MM.1S (cell line): ENCODE measurements at regions not wholly inside any gene's neighbourhood (a gene's known extent, or its start where the extent isn't known, plus 50 kb on each side); places are given as distances from the start of the nearest gene placed in this dataset.

Source experiments
- DNase-seq: peaks from one replicate; pipeline ENCODE4 v3.0.0-alpha.2; 2015
- H2AFZ ChIP-seq: fragments of 300-600 bp; sonication (generic); 2 replicates; pipeline ENCODE4 v1.6.0; 2016; ENCODE audit warnings: antibody characterized with exemption, low read length
- H3F3A ChIP-seq: fragments of 300-600 bp; sonication (generic); 2 replicates; pipeline ENCODE4 v1.6.1; 2016; ENCODE audit warnings: mild to moderate bottlenecking, antibody characterized with exemption, low read length, moderate library complexity, mixed read lengths; ENCODE audit not compliant: insufficient read depth
- H3K27ac ChIP-seq: fragments of 300-600 bp; sonication (generic); 2 replicates; pipeline ENCODE4 v1.5.1; 2016; ENCODE audit warnings: mild to moderate bottlenecking, low read length
- H3K27me3 ChIP-seq: fragments of 300-600 bp; sonication (generic); replicated peaks from 2 replicates; pipeline ENCODE4 v1.6.0; 2016; ENCODE audit warnings: low read length; ENCODE audit not compliant: insufficient read depth
- H3K36me3 ChIP-seq: fragments of 300-600 bp; sonication (generic); replicated peaks from 2 replicates; pipeline ENCODE4 v1.6.1; 2016; ENCODE audit warnings: mild to moderate bottlenecking, low read length, mixed read lengths; ENCODE audit not compliant: insufficient read depth
- H3K4me1 ChIP-seq: fragments of 300-600 bp; sonication (generic); 2 replicates; pipeline ENCODE4 v1.6.1; 2016; ENCODE audit warnings: low read length, mixed read lengths
- H3K4me2 ChIP-seq: fragments of 300-600 bp; sonication (generic); 2 replicates; pipeline ENCODE4 v1.6.0; 2016; ENCODE audit warnings: low read depth, low read length
- H3K4me3 ChIP-seq: fragments of 300-600 bp; sonication (generic); 2 replicates; pipeline ENCODE4 v1.5.1; 2016; ENCODE audit warnings: low read length, mixed read lengths
- H3K79me2 ChIP-seq: fragments of 300-600 bp; sonication (generic); 2 replicates; pipeline ENCODE4 v1.6.1; 2016; ENCODE audit warnings: mixed run types, low read length, mixed read lengths
- H3K9ac ChIP-seq: fragments of 300-600 bp; sonication (generic); 2 replicates; pipeline ENCODE4 v1.6.1; 2016; ENCODE audit warnings: low read length, mixed read lengths
- H3K9me2 ChIP-seq: fragments of 300-600 bp; sonication (generic); replicated peaks from 2 replicates; pipeline ENCODE4 v1.6.1; 2016; ENCODE audit warnings: mild to moderate bottlenecking, low read length, mixed read lengths; ENCODE audit not compliant: insufficient read depth
- H3K9me3 ChIP-seq: fragments of 300-600 bp; sonication (generic); replicated peaks from 2 replicates; pipeline ENCODE4 v1.6.1; 2016; ENCODE audit warnings: mild to moderate bottlenecking, low read length, mixed read lengths; ENCODE audit not compliant: insufficient read depth
- H4K20me1 ChIP-seq: fragments of 300-600 bp; sonication (generic); 2 replicates; pipeline ENCODE4 v1.6.1; 2016; ENCODE audit warnings: mild to moderate bottlenecking, low read length, moderate library complexity, mixed read lengths; ENCODE audit not compliant: insufficient read depth
- EZH2 ChIP-seq: fragments of 300-600 bp; sonication (generic); optimal IDR thresholded peaks from 2 replicates; pipeline ENCODE3; 2017; ENCODE audit warnings: low read depth, mild to moderate bottlenecking, antibody characterized with exemption, low read length, mixed read lengths
- EZH2phosphoT487 ChIP-seq: fragments of 300-600 bp; sonication (generic); IDR thresholded peaks from 2 replicates; pipeline ENCODE4 v1.6.1; 2018; ENCODE audit warnings: antibody characterized with exemption, low read length
- TF ChIP-seq, protein P1 (sequence below): fragments of 300-600 bp; sonication (generic); IDR thresholded peaks from 2 replicates; pipeline ENCODE4 v1.5.1; 2016; ENCODE audit warnings: antibody characterized with exemption, low read length, mixed read lengths

GRCh38 chr13:34002924-34003323 is 185.0 kb downstream of the RFC3 start:
- Histone ChIP-seq H3K27ac (no peak overlapping the region), H4K20me1 (no peaks in the 10 kb centered on the region), H3F3A (no peaks in the 10 kb centered on the region), H3K9me3 (no peaks in the 10 kb centered on the region), H3K27me3 (no peaks in the 10 kb centered on the region), H3K4me1 (no peaks in the 10 kb centered on the region), H3K9me2 (no peaks in the 10 kb centered on the region), H3K4me2 (no peak overlapping the region), H3K4me3 (no peak overlapping the region), H3K79me2 (no peaks in the 10 kb centered on the region), H2AFZ (no peak overlapping the region), H3K9ac (no peak overlapping the region), H3K36me3 (no peaks in the 10 kb centered on the region)
- no peak for DNase-seq
- TF ChIP-seq, protein P1, sequence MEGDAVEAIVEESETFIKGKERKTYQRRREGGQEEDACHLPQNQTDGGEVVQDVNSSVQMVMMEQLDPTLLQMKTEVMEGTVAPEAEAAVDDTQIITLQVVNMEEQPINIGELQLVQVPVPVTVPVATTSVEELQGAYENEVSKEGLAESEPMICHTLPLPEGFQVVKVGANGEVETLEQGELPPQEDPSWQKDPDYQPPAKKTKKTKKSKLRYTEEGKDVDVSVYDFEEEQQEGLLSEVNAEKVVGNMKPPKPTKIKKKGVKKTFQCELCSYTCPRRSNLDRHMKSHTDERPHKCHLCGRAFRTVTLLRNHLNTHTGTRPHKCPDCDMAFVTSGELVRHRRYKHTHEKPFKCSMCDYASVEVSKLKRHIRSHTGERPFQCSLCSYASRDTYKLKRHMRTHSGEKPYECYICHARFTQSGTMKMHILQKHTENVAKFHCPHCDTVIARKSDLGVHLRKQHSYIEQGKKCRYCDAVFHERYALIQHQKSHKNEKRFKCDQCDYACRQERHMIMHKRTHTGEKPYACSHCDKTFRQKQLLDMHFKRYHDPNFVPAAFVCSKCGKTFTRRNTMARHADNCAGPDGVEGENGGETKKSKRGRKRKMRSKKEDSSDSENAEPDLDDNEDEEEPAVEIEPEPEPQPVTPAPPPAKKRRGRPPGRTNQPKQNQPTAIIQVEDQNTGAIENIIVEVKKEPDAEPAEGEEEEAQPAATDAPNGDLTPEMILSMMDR = no peak
- no peak for TF ChIP-seq EZH2
- no peak for TF ChIP-seq EZH2phosphoT487

GRCh38 chr13:34003656-34004055 is 185.7 kb downstream of the RFC3 start:
- no peaks in the 10 kb centered on the region for H3K27me3 ChIP-seq
- no peaks in the 10 kb centered on the region for H3K79me2 ChIP-seq
- no peaks in the 10 kb centered on the region for H3K4me1 ChIP-seq
- no peak overlapping the region for H3K27ac ChIP-seq
- no peak overlapping the region for H3K9ac ChIP-seq
- no peak overlapping the region for H3K4me2 ChIP-seq
- TF ChIP-seq EZH2phosphoT487 = no peak
- TF ChIP-seq EZH2 = no peak
- TF ChIP-seq, protein P1 = no peak
- H3K9me2 ChIP-seq = no peaks in the 10 kb centered on the region
- no peak overlapping the region for H2AFZ ChIP-seq
- no peaks in the 10 kb centered on the region for H3K9me3 ChIP-seq
- H3K4me3 ChIP-seq = no peak overlapping the region
- no peak for DNase-seq
- no peaks in the 10 kb centered on the region for H4K20me1 ChIP-seq
- no peaks in the 10 kb centered on the region for H3K36me3 ChIP-seq
- no peaks in the 10 kb centered on the region for H3F3A ChIP-seq

DNA sequence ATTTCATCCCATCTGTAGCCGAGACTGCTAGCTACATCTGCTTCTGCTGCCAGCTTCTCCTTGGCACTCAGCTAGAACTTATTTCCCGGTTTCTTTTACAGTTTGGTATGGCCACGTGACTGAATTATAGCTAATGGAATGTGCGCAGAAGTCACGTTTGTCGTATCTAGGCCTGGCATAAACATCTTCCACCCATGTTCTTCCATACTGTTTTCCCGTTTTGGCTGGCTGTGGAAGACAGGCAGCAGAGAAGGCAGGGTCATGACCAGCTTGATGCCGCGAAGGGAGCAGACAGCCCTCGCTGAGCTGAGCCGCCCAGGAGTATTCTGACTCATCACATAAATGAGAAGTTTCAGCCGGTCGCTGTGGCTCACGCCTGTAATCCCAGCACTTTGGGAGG is 186.7 kb downstream of the RFC3 start:
- H3K9me2 ChIP-seq = no peaks in the 10 kb centered on the region
- H3K27me3 ChIP-seq = no peaks in the 10 kb centered on the region
- DNase-seq = no peak
- H4K20me1 ChIP-seq = no peaks in the 10 kb centered on the region
- H3K9ac ChIP-seq = no peak overlapping the region
- no peak overlapping the region for H3K4me3 ChIP-seq
- no peaks in the 10 kb centered on the region for H3K79me2 ChIP-seq
- no peak overlapping the region for H3K27ac ChIP-seq
- H3K4me1 ChIP-seq = no peaks in the 10 kb centered on the region
- no peak overlapping the region for H3K4me2 ChIP-seq
- no peak overlapping the region for H2AFZ ChIP-seq
- TF ChIP-seq EZH2phosphoT487 (no peak), EZH2 (no peak)
- TF ChIP-seq, protein P1 = no peak
- H3F3A ChIP-seq = no peaks in the 10 kb centered on the region
- no peaks in the 10 kb centered on the region for H3K36me3 ChIP-seq
- no peaks in the 10 kb centered on the region for H3K9me3 ChIP-seq

DNA sequence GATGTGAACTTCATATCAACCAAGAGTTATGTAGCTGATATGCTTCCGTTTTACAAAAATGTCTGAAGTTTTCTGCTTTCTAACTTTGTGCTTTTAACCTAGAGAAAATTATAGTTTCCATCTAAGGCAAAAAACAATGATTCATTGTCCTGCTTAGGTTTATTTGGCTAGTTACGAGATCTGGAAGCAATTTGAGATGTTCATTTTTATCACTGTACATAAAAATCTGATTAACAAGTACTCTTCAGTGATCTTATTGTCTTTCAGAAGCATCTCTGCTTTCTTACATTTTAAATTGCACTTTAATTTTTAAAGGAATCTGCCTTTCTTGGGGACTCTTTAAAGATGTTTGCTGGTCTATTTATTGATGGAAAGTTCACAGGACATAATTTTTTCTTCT is 188.1 kb downstream of the RFC3 start:
- DNase-seq = no peak
- Histone ChIP-seq H3F3A (no peaks in the 10 kb centered on the region), H3K4me1 (no peaks in the 10 kb centered on the region), H2AFZ (no peak overlapping the region), H3K36me3 (no peaks in the 10 kb centered on the region), H3K27me3 (no peaks in the 10 kb centered on the region), H3K9ac (no peak overlapping the region), H3K27ac (no peak overlapping the region), H3K79me2 (no peaks in the 10 kb centered on the region), H3K9me2 (no peaks in the 10 kb centered on the region), H3K4me2 (no peak overlapping the region), H4K20me1 (no peaks in the 10 kb centered on the region), H3K4me3 (no peak overlapping the region), H3K9me3 (no peaks in the 10 kb centered on the region)
- TF ChIP-seq, protein P1 = no peak
- TF ChIP-seq EZH2phosphoT487 = no peak
- TF ChIP-seq EZH2 = no peak
